IMR-90 (cell line): ENCODE measurements at regions not wholly inside any gene's neighbourhood (a gene's known extent, or its start where the extent isn't known, plus 50 kb on each side); places are given as distances from the start of the nearest gene placed in this dataset.

Experiments
- ATAC-seq: fragments of 200-7000 bp; cut with Tn5 transposase; 2 replicates; pipeline ENCODE4 v1.9.1; 2020; ENCODE audit warnings: low read depth, mild to moderate bottlenecking, moderate library complexity
- BruUV-seq: library from RNA; stranded (reverse); fragments of 400-500 nt; replicated peaks from 2 replicates; lab custom pipeline; 2021; lab: Mats Ljungman, UMichigan
- CTCF ChIA-PET: fragments of 300-600 bp; formaldehyde crosslinking; extraction: SDS; loops from one replicate; lab custom pipeline; 2021; ENCODE audit warnings: antibody characterized with exemption; lab: Yijun Ruan, JAX
- POLR2A ChIA-PET: fragments of 300-600 bp; sonication (Branson Sonifier 250); formaldehyde crosslinking; loops from one replicate; lab custom pipeline; 2022; ENCODE audit warnings: antibody characterized with exemption; ENCODE audit not compliant: unreplicated experiment; lab: Charles Lee
- DNase-seq: peaks from one replicate; pipeline ENCODE4 v3.0.0; 2013
- H2AFZ ChIP-seq: replicated peaks from 2 replicates; pipeline ENCODE3; 2013; ENCODE audit warnings: low read length, mild to moderate bottlenecking; ENCODE audit not compliant: poor library complexity
- H2AK5ac ChIP-seq: 2 replicates; pipeline ENCODE4 v1.6.1; 2013; ENCODE audit warnings: low read depth, low read length, inconsistent platforms
- H2AK9ac ChIP-seq: replicated peaks from 2 replicates; pipeline ENCODE3; 2013; ENCODE audit warnings: mild to moderate bottlenecking, low read depth, low read length, moderate library complexity; ENCODE audit not compliant: poor library complexity
- H2BK120ac ChIP-seq: 2 replicates; pipeline ENCODE4 v1.6.1; 2013; ENCODE audit warnings: low read depth, low read length, inconsistent platforms
- H2BK15ac ChIP-seq: 3 replicates; pipeline ENCODE4 v1.6.1; 2013; ENCODE audit warnings: low read depth, low read length, inconsistent platforms
- H2BK20ac ChIP-seq: 2 replicates; pipeline ENCODE4 v1.6.1; 2013; ENCODE audit warnings: low read depth, mild to moderate bottlenecking, inconsistent platforms, low read length, moderate library complexity
- H2BK5ac ChIP-seq: 2 replicates; pipeline ENCODE4 v1.6.1; 2013; ENCODE audit warnings: mild to moderate bottlenecking, low read depth, low read length, inconsistent platforms; ENCODE audit not compliant: poor library complexity, severe bottlenecking
- H3K14ac ChIP-seq: replicated peaks from 2 replicates; pipeline ENCODE4 v1.6.1; 2013; ENCODE audit warnings: low read depth, low read length, inconsistent platforms
- H3K18ac ChIP-seq: 2 replicates; pipeline ENCODE4 v1.6.1; 2013; ENCODE audit warnings: low read depth, low read length, control low read depth
- H3K23ac ChIP-seq: 2 replicates; pipeline ENCODE4 v1.6.1; 2013; ENCODE audit warnings: low read depth, low read length, inconsistent platforms
- H3K27ac ChIP-seq: 2 replicates; pipeline ENCODE4 v1.5.1; 2013; ENCODE audit warnings: mild to moderate bottlenecking, control low read depth, low read length; ENCODE audit not compliant: insufficient read depth
- H3K27me3 ChIP-seq: 2 replicates; pipeline ENCODE4 v1.6.1; 2013; ENCODE audit warnings: low read length; ENCODE audit not compliant: control insufficient read depth, insufficient read depth
- H3K36me3 ChIP-seq: 2 replicates; pipeline ENCODE4 v1.6.1; 2013; ENCODE audit warnings: low read length, mixed read lengths; ENCODE audit not compliant: control insufficient read depth, insufficient read depth
- H3K4ac ChIP-seq: 2 replicates; pipeline ENCODE4 v1.6.1; 2013; ENCODE audit warnings: low read depth, low read length, inconsistent platforms
- H3K4me1 ChIP-seq: 2 replicates; pipeline ENCODE4 v1.6.1; 2013; ENCODE audit warnings: low read length, mixed read lengths; ENCODE audit not compliant: control insufficient read depth, insufficient read depth
- H3K4me2 ChIP-seq: 2 replicates; pipeline ENCODE4 v1.6.1; 2013; ENCODE audit warnings: low read depth, mild to moderate bottlenecking, control low read depth, low read length, moderate library complexity
- H3K4me3 ChIP-seq: 2 replicates; pipeline ENCODE4 v1.5.1; 2013; ENCODE audit warnings: low read depth, mild to moderate bottlenecking, control low read depth, low read length, moderate library complexity; ENCODE audit not compliant: insufficient read depth
- H3K56ac ChIP-seq: 2 replicates; pipeline ENCODE4 v1.6.1; 2013; ENCODE audit warnings: low read length, inconsistent platforms; ENCODE audit not compliant: insufficient read depth; ENCODE audit errors: extremely low read depth
- H3K79me1 ChIP-seq, 2 experiments: 2 replicates each; pipeline ENCODE4 v1.6.1; 2013; ENCODE audit warnings: low read length in 2 of 2, inconsistent platforms in 1 of 2, low read depth in 1 of 2
- H3K9ac ChIP-seq: 2 replicates; pipeline ENCODE4 v1.6.1; 2013; ENCODE audit warnings: low read depth, low read length, control low read depth
- H3K9me1 ChIP-seq: 2 replicates; pipeline ENCODE4 v1.6.1; 2013; ENCODE audit warnings: low read length, inconsistent platforms; ENCODE audit not compliant: insufficient read depth
- H3K9me3 ChIP-seq: 2 replicates; pipeline ENCODE4 v1.6.1; 2013; ENCODE audit warnings: low read length; ENCODE audit not compliant: control insufficient read depth, insufficient read depth
- H4K20me1 ChIP-seq: 2 replicates; pipeline ENCODE4 v1.6.1; 2013; ENCODE audit warnings: low read length, inconsistent platforms; ENCODE audit not compliant: insufficient read depth
- H4K5ac ChIP-seq: 2 replicates; pipeline ENCODE4 v1.6.1; 2013; ENCODE audit warnings: mild to moderate bottlenecking, low read depth, low read length, control low read depth
- H4K8ac ChIP-seq, 2 experiments: 2 replicates each; pipeline ENCODE4 v1.6.1; 2013; ENCODE audit warnings: low read depth in 2 of 2, low read length in 2 of 2, control low read depth in 1 of 2, inconsistent platforms in 1 of 2
- H4K91ac ChIP-seq: 2 replicates; pipeline ENCODE4 v1.6.1; 2013; ENCODE audit warnings: low read depth, low read length, inconsistent platforms; ENCODE audit not compliant: insufficient read depth
- BHLHE40 ChIP-seq: fragments of 150-350 bp; IDR thresholded peaks from 2 replicates; pipeline ENCODE4 v1.6.1; 2016; ENCODE audit warnings: mild to moderate bottlenecking, low read depth, low read length
- MAFK ChIP-seq: IDR thresholded peaks from 2 replicates; pipeline ENCODE4 v1.6.1; 2012; ENCODE audit warnings: low read depth, low read length, improper control_type of control experiment
- RCOR1 ChIP-seq: IDR thresholded peaks from 2 replicates; pipeline ENCODE4 v1.6.1; 2012; ENCODE audit warnings: mild to moderate bottlenecking, low read length, improper control_type of control experiment; ENCODE audit not compliant: insufficient replicate concordance
- dilution Hi-C: fragments of 300-500 bp; cut with HindIII; formaldehyde crosslinking; loops from one replicate; pipeline ENCODE4 v1.14.3; 2018; ENCODE audit warnings: low sequenced_read_pairs; ENCODE audit not compliant: unreplicated experiment
- in situ Hi-C: fragments of 300-500 bp; cut with MboI; formaldehyde crosslinking; loops from 3 replicates; pipeline ENCODE4 v1.14.3; 2019; ENCODE audit warnings: low sequenced_read_pairs, inconsistent platforms, mixed read lengths
- intact Hi-C: fragments of 100-400 bp; cut with micrococcal nuclease; formaldehyde crosslinking; loops from 2 replicates; pipeline ENCODE4 v1.10.0; 2022

DNA sequence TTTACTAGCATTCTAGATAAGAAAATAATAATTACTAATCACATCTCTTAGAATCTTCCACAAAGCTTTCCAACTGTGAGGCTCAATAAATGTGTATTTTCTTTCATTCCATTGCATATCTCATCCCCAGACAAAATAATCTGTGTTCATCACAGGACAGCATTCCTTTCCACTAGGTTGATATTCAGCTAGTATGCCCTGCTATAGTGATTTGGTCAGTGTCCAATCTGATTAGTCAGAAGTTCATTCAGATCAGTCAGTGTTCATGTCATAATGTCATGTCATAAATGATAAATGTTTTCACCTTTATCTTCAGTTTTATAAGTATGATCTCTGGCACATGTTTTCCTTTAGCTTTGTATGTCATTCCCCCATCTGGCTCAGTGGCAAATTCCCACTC, 611.4 kb downstream of the KCTD8 start:
- no peaks in the 10 kb centered on the region for H3K36me3 ChIP-seq
- intact Hi-C loops (no loop called here), dilution Hi-C loops (no loop called here), in situ Hi-C loops (no loop called here)
- BruUV-seq: no TSS peak
- H3K9me3 ChIP-seq: no peaks in the 10 kb centered on the region
- H3K4me3 ChIP-seq: no peak overlapping the region
- no peak overlapping the region for H3K4me2 ChIP-seq
- H3K4me1 ChIP-seq: no peaks in the 10 kb centered on the region
- no peak overlapping the region for H2AK5ac ChIP-seq
- H4K5ac ChIP-seq: no peak overlapping the region
- H3K79me1 ChIP-seq: no peaks in the 10 kb centered on the region
- POLR2A ChIA-PET: no interaction called here
- H2AFZ ChIP-seq: no peak overlapping the region
- no peak overlapping the region for H3K9ac ChIP-seq
- H3K56ac ChIP-seq: no peak overlapping the region
- CTCF ChIA-PET: no interaction called here
- H3K9me1 ChIP-seq: no peaks in the 10 kb centered on the region
- no peak overlapping the region for H3K18ac ChIP-seq
- H4K91ac ChIP-seq: no peak overlapping the region
- H3K14ac ChIP-seq: no peak overlapping the region
- no peak for ATAC-seq
- H2BK20ac ChIP-seq: no peak overlapping the region
- H2BK15ac ChIP-seq: no peak overlapping the region
- no peak overlapping the region for H3K27ac ChIP-seq
- TF ChIP-seq BHLHE40 (no peak), MAFK (no peak), RCOR1 (no peak)
- H3K4ac ChIP-seq: no peak overlapping the region
- no peak for DNase-seq
- no peak overlapping the region for H3K23ac ChIP-seq
- H2AK9ac ChIP-seq: no peak overlapping the region
- no peaks in the 10 kb centered on the region for H4K20me1 ChIP-seq
- no peak overlapping the region for H2BK5ac ChIP-seq
- no peak overlapping the region for H4K8ac ChIP-seq
- no peak overlapping the region for H2BK120ac ChIP-seq
- H3K27me3 ChIP-seq: no peaks in the 10 kb centered on the region
